Amniotic epithelial cell (primary cell): ENCODE measurements at regions not wholly inside any gene's neighbourhood (a gene's known extent, or its start where the extent isn't known, plus 50 kb on each side); places are given as distances from the start of the nearest gene placed in this dataset.
A peak's percentile ranks its signal among the peaks of the same experiment; 100 is the strongest.
"Not testable (repeated sequence)": the region's sequence is repeated elsewhere in the genome, so short reads cannot be mapped to it uniquely, and the experiment has no call there.

Source experiments
- DNase-seq: peaks from one replicate; pipeline ENCODE4 v3.0.0-alpha.2; 2010; ENCODE audit warnings: low read depth

DNA sequence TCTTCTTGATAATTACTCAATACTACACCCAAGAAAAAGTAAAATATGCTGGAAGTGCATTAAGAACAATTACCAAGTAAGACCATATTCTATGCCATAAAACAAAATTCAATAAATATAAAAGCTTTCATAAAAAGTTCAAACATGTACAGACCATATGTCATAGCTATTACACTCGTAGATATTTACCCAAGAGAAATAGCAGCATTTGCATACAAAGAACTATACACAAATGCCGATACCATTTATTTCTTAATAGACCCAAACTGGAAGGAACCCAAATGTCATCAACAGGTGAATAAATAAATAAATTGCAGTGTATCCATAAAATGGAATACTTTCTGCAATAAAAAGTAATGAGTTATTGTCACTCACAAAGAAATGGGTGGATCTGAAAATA, 78.3 kb upstream of the SLC16A7 start:
- no peak for DNase-seq

DNA sequence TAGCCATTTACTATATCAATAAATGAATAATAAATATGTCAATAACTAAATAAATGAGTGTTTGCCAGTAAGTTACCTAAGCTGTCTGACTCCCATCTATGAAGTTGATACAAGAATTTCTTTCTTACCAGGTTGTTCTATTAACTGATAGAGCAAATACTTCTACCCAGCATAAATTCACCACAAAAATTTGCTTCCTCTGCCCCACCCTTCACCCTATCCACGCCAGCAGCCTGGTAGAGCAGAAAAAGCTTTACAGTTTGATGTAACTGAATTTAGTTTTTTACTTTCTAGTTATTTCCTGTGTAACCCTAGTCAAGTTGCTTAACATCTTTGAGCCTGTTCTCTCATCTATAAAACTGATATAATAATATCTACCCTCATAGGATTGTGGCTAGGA, 94.9 kb upstream of the SLC16A7 start:
- DNase-seq: no peak

GRCh38 chr12:59500335-59500734, 95.5 kb upstream of the SLC16A7 start:
- DNase-seq: no peak

DNA sequence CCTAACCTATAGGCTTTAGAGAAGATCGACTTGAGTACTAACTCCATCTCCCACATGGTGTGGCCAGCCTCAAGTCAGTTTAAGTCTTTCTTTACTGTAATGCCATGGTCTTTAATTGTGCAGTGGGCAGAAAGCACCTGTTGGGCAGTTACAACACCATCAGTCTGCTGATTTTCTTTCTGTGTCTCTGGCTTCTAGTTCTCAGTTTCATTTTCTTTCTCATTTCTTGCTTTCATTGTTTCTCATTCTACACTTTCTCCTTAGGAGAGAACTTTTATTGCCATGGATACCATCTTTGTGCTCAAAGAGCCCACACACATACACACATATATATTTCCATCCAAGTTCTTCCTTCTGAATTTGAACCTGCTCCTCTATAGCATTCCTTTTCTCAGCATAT, 96.1 kb upstream of the SLC16A7 start:
- no peak for DNase-seq

- no peak for DNase-seq
Observed at GRCh38 chr12:59494617-59495016, 101.2 kb upstream of the SLC16A7 start.

- no peak for DNase-seq
Observed at GRCh38 chr12:59491877-59492276, 104.0 kb upstream of the SLC16A7 start.

DNA sequence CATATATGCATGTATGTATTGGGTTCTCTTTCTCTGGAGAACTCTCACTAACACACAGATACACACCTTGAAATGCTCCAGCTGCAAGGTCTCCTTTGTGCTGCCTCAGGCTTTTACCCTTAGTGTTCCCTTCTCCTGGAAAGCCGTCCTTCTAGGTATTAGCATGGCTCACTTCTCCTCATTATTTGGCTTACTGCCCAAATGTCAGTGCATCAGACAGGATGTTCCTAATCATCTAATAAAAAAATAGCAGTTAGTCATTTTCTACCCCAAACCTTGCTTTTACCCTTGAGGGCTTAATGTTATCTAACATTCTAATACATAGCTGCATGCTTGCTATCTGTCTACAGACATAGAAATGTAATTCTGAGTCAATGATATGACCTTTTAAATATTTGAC, 109.0 kb upstream of the SLC16A7 start:
- DNase-seq: peak; percentile 7

GRCh38 chr12:59484575-59484974, 111.3 kb upstream of the SLC16A7 start:
- DNase-seq: no peak

DNA sequence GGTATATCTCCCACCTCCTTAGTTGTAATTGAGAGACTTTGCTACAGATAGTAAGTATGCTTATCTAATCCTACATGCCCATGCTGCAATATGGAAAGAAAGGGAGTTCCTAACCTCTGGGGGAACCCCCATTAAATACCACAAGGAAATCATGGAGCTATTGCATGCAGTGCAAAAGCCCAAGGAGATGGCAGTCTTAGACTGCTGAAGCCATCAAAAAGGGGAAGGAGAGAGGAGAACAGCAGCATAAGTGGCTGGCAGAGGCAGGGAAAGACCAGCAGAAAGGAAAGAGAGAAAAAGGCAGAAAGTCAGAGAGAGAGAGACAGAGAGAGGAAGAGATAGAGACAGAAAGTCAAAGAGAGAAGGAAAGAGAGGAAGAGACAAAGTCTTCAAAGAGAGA, 121.6 kb upstream of the SLC16A7 start:
- not testable (repeated sequence) for DNase-seq

GRCh38 chr12:59472273-59472672, 123.6 kb upstream of the SLC16A7 start:
- no peak for DNase-seq

- DNase-seq: peak; percentile 55
Observed at GRCh38 chr12:59459966-59460660, 135.7 kb upstream of the SLC16A7 start.

DNA sequence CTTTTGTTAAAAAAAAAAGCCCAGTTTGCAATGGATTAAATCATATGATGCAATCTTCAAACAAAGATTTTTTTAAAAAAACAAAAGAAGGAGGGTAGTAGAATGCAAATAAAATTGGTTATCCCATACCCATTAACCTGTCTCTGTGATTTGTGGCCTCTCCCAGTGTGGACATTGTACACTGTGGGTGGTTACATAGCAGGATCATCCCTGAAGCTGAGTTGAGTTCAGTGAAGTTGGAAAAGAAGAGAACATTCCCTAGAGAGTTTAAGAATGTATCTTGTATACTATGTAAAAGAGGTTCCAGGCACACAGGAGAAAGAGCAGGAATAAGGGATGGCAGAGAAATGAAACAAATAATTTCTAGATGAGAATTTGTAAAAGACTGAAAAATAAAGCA, 142.4 kb upstream of the SLC16A7 start:
- no peak for DNase-seq

GRCh38 chr12:59452746-59453145, 143.1 kb upstream of the SLC16A7 start:
- peak; percentile 20 for DNase-seq

GRCh38 chr12:59452259-59452658, 143.6 kb upstream of the SLC16A7 start:
- DNase-seq: peak; percentile 74

DNA sequence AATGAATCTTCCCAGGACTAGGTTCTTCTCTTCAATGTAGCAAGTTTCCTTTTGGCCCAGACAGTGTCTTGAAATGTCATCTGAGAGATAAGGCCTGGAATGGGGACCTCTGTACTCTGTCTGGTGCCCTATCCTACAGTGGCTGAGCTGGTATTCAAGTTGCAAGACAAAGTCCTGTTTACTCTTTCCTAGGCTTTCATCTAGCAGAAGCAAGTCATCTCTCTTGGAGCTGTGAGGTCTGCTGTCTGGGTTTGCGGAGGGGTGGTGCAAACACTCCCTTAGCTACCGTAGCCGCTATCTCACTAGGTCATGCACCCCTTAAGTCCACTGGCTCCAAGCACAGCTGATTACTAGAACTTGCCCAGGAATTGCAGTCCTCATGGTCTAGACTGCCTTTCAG, 149.7 kb upstream of the SLC16A7 start:
- peak; percentile 42 for DNase-seq

GRCh38 chr12:59444932-59445331, 150.9 kb upstream of the SLC16A7 start:
- DNase-seq: peak; percentile 24

GRCh38 chr12:59432057-59432456, 163.8 kb upstream of the SLC16A7 start:
- peak; percentile 44 for DNase-seq

- peak; percentile 16 for DNase-seq
Observed at GRCh38 chr12:59431266-59431665, 164.6 kb upstream of the SLC16A7 start.

- peak; percentile 30 for DNase-seq
Observed at GRCh38 chr12:59429766-59430165, 166.1 kb upstream of the SLC16A7 start.

DNA sequence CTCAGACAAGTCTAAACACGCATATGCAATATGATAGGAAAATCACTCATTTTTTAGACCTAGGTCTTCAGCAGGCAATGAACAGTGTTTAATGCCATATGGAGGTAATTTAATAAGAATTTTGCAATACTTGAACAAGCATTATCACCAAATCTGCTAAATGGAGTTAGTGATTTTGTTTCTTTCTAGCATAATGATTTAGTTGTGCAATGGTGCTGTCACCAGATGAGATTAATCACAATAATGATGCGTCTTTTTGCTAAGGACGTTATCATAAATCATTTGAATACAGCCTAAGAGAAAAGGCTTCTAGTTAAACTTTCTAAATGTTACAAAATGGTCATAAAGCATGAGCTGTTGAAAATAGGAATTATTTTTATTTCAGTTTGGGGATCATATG, 170.0 kb upstream of the SLC16A7 start:
- no peak for DNase-seq

GRCh38 chr12:59424666-59425065, 171.2 kb upstream of the SLC16A7 start:
- DNase-seq: not testable (repeated sequence)

- DNase-seq: no peak
Observed at GRCh38 chr12:59414051-59414450, 181.8 kb upstream of the SLC16A7 start.

DNA sequence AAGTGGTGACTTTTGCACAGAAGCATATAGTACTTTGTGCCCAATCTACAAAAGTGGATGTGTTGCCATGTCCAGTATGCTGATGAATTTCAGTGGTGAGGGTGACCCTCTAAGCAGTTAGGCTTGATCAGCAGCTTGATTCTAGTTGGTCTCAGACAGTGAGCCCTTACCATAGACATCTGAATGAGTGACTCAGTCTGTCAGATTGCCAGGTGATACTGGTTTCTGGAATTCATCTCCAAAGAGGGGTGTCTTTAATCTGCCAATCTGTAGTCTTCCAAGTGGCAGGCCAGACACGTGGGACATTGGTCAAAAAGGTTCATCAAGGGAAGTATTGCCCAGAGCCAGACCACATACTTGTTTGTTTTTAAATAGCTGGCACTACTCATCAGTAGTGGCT, 187.4 kb upstream of the SLC16A7 start:
- peak; percentile 19 for DNase-seq

GRCh38 chr12:59407799-59408198, 188.0 kb upstream of the SLC16A7 start:
- DNase-seq: no peak
